Suprapubic skin (tissue), 4 donors: ENCODE measurements at regions not wholly inside any gene's neighbourhood (a gene's known extent, or its start where the extent isn't known, plus 50 kb on each side); places are given as distances from the start of the nearest gene placed in this dataset.
"Not testable (repeated sequence)": the region's sequence is repeated elsewhere in the genome, so short reads cannot be mapped to it uniquely, and the experiment has no call there.

Experiments used
- EP300 ChIP-seq: sonication (generic); formaldehyde crosslinking; IDR thresholded peaks from one replicate; pipeline ENCODE4 v1.6.1; 2017; ENCODE audit warnings: antibody characterized with exemption
- POLR2A ChIP-seq, 2 donors: fragments of 450-650 bp; IDR thresholded peaks; one replicate each; pipeline ENCODE4 v1.6.1; 2017; ENCODE audit warnings: antibody characterized with exemption in 2 of 2, mild to moderate bottlenecking in 2 of 2, moderate library complexity in 2 of 2
- POLR2AphosphoS5 ChIP-seq, 3 donors: sonication (generic); formaldehyde crosslinking; IDR thresholded peaks; one replicate each; pipeline ENCODE4 v1.6.1; 2017; ENCODE audit warnings: antibody characterized with exemption in 3 of 3
- TF ChIP-seq, protein P1 (sequence below), 2 donors: fragments of 200-600 bp in 1 of 2; fragments of 450-650 bp in 1 of 2; sonication (generic) in 1 of 2; IDR thresholded peaks; one replicate each; pipeline ENCODE4 v1.5.1; 2016 to 2019; ENCODE audit warnings: antibody characterized with exemption in 2 of 2, mild to moderate bottlenecking in 1 of 2, moderate library complexity in 1 of 2

DNA sequence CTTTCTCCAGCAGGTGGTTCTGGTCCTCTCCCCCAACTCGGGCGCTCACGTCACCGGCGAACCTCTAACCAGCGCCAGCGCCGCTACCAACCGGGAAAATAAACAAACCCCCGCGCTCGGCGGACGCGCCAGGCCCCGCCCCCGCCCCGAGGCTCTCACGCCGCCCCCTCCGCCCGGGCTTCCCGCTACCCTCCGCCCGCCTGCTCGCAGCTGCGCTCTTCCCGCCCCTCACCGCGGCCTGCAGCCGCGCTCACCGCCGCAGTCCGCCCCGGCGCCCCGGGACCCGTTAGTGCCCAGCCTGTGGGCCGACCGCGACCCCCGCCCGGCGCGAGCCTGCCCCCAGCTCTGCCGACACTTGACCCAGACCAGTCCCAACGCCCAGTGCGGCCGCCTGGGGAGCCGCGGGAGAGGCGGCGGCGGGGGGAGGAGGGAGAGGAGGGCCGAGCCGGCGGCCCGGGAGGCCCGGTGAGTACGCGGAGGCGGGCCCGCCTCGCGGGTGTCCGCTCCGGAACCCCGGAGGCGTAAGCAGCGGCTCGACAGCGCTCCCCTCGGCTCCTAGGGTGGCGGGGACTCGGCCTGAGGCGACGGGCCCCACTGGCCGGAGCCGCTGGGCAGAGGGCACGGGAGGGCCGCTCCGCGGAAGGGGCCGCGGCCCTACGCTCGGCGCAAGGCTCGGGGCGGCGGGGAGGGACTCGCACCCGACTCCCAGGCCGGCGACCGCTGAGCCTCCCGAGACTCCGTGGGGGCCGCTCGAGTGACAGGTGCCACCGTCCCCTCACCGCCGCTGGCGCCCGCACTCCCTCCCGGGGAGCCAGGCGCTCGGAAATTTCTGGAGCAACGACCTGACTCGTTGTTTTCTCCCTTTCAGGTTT lies 63.6 kb upstream of the AGTPBP1 start:
- not testable (repeated sequence) for TF ChIP-seq POLR2A (IDR thresholded peaks at IDR 0.05); POLR2AphosphoS5 (IDR thresholded peaks at IDR 0.05); EP300
- TF ChIP-seq, protein P1, sequence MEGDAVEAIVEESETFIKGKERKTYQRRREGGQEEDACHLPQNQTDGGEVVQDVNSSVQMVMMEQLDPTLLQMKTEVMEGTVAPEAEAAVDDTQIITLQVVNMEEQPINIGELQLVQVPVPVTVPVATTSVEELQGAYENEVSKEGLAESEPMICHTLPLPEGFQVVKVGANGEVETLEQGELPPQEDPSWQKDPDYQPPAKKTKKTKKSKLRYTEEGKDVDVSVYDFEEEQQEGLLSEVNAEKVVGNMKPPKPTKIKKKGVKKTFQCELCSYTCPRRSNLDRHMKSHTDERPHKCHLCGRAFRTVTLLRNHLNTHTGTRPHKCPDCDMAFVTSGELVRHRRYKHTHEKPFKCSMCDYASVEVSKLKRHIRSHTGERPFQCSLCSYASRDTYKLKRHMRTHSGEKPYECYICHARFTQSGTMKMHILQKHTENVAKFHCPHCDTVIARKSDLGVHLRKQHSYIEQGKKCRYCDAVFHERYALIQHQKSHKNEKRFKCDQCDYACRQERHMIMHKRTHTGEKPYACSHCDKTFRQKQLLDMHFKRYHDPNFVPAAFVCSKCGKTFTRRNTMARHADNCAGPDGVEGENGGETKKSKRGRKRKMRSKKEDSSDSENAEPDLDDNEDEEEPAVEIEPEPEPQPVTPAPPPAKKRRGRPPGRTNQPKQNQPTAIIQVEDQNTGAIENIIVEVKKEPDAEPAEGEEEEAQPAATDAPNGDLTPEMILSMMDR (IDR thresholded peaks at IDR 0.05) = peak in 1 of 2 donors; percentile 14
